D341Med (cell line): ENCODE measurements at regions not wholly inside any gene's neighbourhood (a gene's known extent, or its start where the extent isn't known, plus 50 kb on each side); places are given as distances from the start of the nearest gene placed in this dataset.
"Not testable (repeated sequence)": the region's sequence is repeated elsewhere in the genome, so short reads cannot be mapped to it uniquely, and the experiment has no call there.

Experiments used
- DNase-seq: peaks from one replicate; pipeline ENCODE4 v3.0.0; 2012; ENCODE audit warnings: low spot score

GRCh38 chr10:59043358-59043757 is 133.1 kb upstream of the PHYHIPL start:
- not testable (repeated sequence) for DNase-seq

GRCh38 chr10:59047180-59047579 is 129.3 kb upstream of the PHYHIPL start:
- no peak for DNase-seq

- no peak for DNase-seq
These were observed 128.4 kb upstream of the PHYHIPL start for GRCh38 chr10:59047957-59048618.

GRCh38 chr10:59053502-59053901 is 122.9 kb upstream of the PHYHIPL start:
- not testable (repeated sequence) for DNase-seq

GRCh38 chr10:59055045-59055444 is 121.4 kb upstream of the PHYHIPL start:
- DNase-seq: no peak

- no peak for DNase-seq
These were observed 119.1 kb upstream of the PHYHIPL start for GRCh38 chr10:59057345-59057744.

GRCh38 chr10:59060852-59061251 is 115.6 kb upstream of the PHYHIPL start:
- no peak for DNase-seq

GRCh38 chr10:59063491-59063890 is 113.0 kb upstream of the PHYHIPL start:
- no peak for DNase-seq

GRCh38 chr10:59064080-59064692 is 112.3 kb upstream of the PHYHIPL start:
- DNase-seq: no peak

- DNase-seq: no peak
These were observed 111.5 kb upstream of the PHYHIPL start for GRCh38 chr10:59064759-59065539.

GRCh38 chr10:59068581-59069191 is 107.8 kb upstream of the PHYHIPL start:
- no peak for DNase-seq

- no peak for DNase-seq
These were observed 104.4 kb upstream of the PHYHIPL start for GRCh38 chr10:59072038-59072437.

GRCh38 chr10:59073456-59074053 is 102.9 kb upstream of the PHYHIPL start:
- no peak for DNase-seq

GRCh38 chr10:59075576-59075975 is 100.9 kb upstream of the PHYHIPL start:
- DNase-seq: no peak

- DNase-seq: no peak
These were observed 98.6 kb upstream of the PHYHIPL start for GRCh38 chr10:59077855-59078254.

- DNase-seq: peak; percentile 49
These were observed 97.5 kb upstream of the PHYHIPL start for GRCh38 chr10:59078978-59079377.

GRCh38 chr10:59079386-59080226 is 96.8 kb upstream of the PHYHIPL start:
- DNase-seq: no peak

- no peak for DNase-seq
These were observed 94.2 kb upstream of the PHYHIPL start for GRCh38 chr10:59082249-59082648.

- no peak for DNase-seq
These were observed 91.4 kb upstream of the PHYHIPL start for GRCh38 chr10:59085054-59085453.

- DNase-seq: no peak
These were observed 90.5 kb upstream of the PHYHIPL start for GRCh38 chr10:59085711-59086502.

GRCh38 chr10:59087486-59087885 is 89.0 kb upstream of the PHYHIPL start:
- DNase-seq: no peak
